MCF 10A (cell line): ENCODE measurements at regions not wholly inside any gene's neighbourhood (a gene's known extent, or its start where the extent isn't known, plus 50 kb on each side); places are given as distances from the start of the nearest gene placed in this dataset.

Source experiments
- BruUV-seq: library from RNA; stranded (reverse); fragments of 400-500 nt; replicated peaks from 2 replicates; lab custom pipeline; 2021; lab: Mats Ljungman, UMichigan
- CTCF ChIA-PET: fragments of 300-600 bp; sonication (Branson Sonifier 250); formaldehyde crosslinking; extraction: SDS; loops from one replicate; lab custom pipeline; 2021; ENCODE audit warnings: antibody characterized with exemption, inconsistent platforms; lab: Yijun Ruan, JAX
- POLR2A ChIA-PET: fragments of 300-600, 350-650 bp; sonication (Branson Sonifier 250); formaldehyde crosslinking; extraction: SDS; loops from one replicate; lab custom pipeline; 2020; ENCODE audit warnings: antibody characterized with exemption, inconsistent platforms; lab: Yijun Ruan, JAX
- DNase-seq: peaks from one replicate; pipeline ENCODE4 v3.0.0-alpha.2; 2018; ENCODE audit not compliant: unreplicated experiment
- H3K27ac Mint-ChIP-seq: one replicate; pipeline ENCODE4 v1.8.0; 2022; ENCODE audit warnings: mild to moderate bottlenecking, low read depth, mixed read lengths; ENCODE audit not compliant: unreplicated experiment
- H3K27me3 Mint-ChIP-seq: one replicate; pipeline ENCODE4 v1.8.0; 2022; ENCODE audit warnings: mixed read lengths; ENCODE audit not compliant: insufficient read depth, unreplicated experiment
- H3K36me3 Mint-ChIP-seq: one replicate; pipeline ENCODE4 v1.8.0; 2022; ENCODE audit warnings: mild to moderate bottlenecking, moderate library complexity, mixed read lengths; ENCODE audit not compliant: insufficient read depth, unreplicated experiment
- H3K4me1 Mint-ChIP-seq: one replicate; pipeline ENCODE4 v1.8.0; 2022; ENCODE audit warnings: mixed read lengths; ENCODE audit not compliant: insufficient read depth, unreplicated experiment
- H3K4me3 Mint-ChIP-seq: one replicate; pipeline ENCODE4 v1.8.0; 2022; ENCODE audit warnings: mild to moderate bottlenecking, moderate library complexity, mixed read lengths; ENCODE audit not compliant: unreplicated experiment
- H3K9me3 Mint-ChIP-seq: one replicate; pipeline ENCODE4 v1.8.0; 2022; ENCODE audit warnings: mixed read lengths; ENCODE audit not compliant: unreplicated experiment
- intact Hi-C: fragments of 100-400 bp; cut with micrococcal nuclease; formaldehyde crosslinking; loops from 2 replicates; pipeline ENCODE4 v1.14.1; 2022
- TF ChIP-seq, protein P1 (sequence below): fragments of 200-600 bp; IDR thresholded peaks from one replicate; pipeline ENCODE4 v1.8.0; 2022; ENCODE audit warnings: antibody characterized with exemption, mild to moderate bottlenecking; ENCODE audit not compliant: unreplicated experiment

DNA sequence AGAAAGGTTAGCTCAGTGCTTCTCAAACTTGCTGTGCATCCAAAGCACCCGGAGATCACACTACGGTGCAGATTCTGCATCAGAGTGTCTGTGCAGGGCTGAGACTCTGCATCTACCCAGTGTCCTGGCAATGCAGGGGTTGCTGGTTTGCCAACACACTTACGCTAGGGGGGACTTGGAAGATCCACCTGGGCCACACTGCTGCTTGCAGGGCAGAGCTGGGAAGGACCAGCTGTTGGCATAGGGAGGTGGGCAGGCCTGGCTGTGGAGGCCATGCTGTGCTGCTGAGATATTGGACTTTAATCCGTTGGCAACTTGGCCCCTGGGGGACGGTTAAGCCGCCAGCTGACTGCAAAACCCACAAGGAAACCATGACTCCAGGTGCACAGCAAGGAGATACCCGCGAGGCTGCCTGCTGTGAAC is 397.6 kb upstream of the HS6ST1 start:
- DNase-seq: no peak
- ChIA-PET POLR2A (interaction anchor here (0.9 kb wide), 1 partner anchor 11 kb away, joined by 3 read pairs; no protein-coding TSS in a partner anchor), CTCF (interaction anchor here (0.8 to 1.3 kb wide), 2 partner anchors 9 to 10 kb away, joined by 3 read pairs; no protein-coding TSS in a partner anchor)
- H3K27me3 Mint-ChIP-seq: no peaks in the 10 kb centered on the region
- H3K36me3 Mint-ChIP-seq: no peaks in the 10 kb centered on the region
- no peak overlapping the region for H3K4me3 Mint-ChIP-seq
- no peak overlapping the region for H3K27ac Mint-ChIP-seq
- BruUV-seq: no TSS peak
- TF ChIP-seq, protein P1, sequence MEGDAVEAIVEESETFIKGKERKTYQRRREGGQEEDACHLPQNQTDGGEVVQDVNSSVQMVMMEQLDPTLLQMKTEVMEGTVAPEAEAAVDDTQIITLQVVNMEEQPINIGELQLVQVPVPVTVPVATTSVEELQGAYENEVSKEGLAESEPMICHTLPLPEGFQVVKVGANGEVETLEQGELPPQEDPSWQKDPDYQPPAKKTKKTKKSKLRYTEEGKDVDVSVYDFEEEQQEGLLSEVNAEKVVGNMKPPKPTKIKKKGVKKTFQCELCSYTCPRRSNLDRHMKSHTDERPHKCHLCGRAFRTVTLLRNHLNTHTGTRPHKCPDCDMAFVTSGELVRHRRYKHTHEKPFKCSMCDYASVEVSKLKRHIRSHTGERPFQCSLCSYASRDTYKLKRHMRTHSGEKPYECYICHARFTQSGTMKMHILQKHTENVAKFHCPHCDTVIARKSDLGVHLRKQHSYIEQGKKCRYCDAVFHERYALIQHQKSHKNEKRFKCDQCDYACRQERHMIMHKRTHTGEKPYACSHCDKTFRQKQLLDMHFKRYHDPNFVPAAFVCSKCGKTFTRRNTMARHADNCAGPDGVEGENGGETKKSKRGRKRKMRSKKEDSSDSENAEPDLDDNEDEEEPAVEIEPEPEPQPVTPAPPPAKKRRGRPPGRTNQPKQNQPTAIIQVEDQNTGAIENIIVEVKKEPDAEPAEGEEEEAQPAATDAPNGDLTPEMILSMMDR: no peak
- no peaks in the 10 kb centered on the region for H3K4me1 Mint-ChIP-seq
- peaks cover 8% of the 10 kb centered on the region for H3K9me3 Mint-ChIP-seq
- intact Hi-C loops: no loop called here

DNA sequence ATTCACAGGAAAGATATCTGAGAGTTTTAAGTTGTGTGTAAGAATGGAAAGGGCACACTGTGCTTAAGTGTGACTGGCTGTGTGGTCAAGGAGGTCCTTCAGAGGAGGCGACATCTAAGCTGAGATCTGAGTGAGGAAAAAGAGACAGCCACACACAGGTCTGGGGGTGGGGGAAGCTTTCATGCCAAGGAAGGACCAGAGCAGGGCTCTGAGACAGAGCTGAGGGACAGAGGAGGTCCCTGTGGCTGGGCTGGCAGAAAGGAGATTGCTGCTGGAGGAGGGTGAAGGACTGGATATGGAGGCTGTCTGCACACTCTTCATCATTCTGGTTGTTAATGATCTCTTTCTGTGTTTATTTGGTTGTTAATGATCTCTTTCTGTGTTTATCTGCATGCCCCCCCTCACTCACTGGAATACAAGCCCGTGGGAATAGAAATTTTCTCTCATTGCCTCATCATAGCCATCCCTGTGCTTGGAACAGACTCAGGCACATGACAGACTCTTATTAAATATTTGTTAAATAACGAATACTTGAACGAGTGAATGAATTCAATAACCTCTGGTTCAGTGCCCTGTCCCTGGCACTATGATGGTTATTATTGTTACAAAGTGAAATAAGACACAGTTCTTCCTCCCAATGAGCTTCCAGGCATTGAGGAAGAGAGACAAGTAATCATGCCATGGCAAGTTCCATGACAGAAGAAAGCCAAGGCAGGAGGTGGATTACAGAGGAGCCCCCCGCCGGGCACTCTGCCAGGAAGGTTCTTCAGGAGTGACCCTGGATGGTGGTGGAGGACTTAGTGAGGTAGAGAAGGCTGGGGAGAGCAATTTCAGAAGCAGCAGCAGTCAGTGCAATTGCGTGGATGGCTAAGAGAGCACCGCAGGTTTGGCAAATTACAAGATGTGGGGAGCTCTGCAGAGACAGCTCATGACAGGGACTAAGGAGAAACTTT is 399.4 kb upstream of the HS6ST1 start:
- no peak for DNase-seq
- TF ChIP-seq, protein P1: no peak
- H3K27ac Mint-ChIP-seq: no peak overlapping the region
- intact Hi-C loops: no loop called here
- POLR2A ChIA-PET: no interaction called here
- no peaks in the 10 kb centered on the region for H3K27me3 Mint-ChIP-seq
- peaks cover 8% of the 10 kb centered on the region for H3K9me3 Mint-ChIP-seq
- no peak overlapping the region for H3K4me3 Mint-ChIP-seq
- BruUV-seq: no TSS peak
- no peaks in the 10 kb centered on the region for H3K4me1 Mint-ChIP-seq
- H3K36me3 Mint-ChIP-seq: no peaks in the 10 kb centered on the region
- CTCF ChIA-PET: interaction anchor here (1.4 to 2.2 kb wide), 2 partner anchors 10 to 37 kb away, joined by 3 to 7 read pairs; no protein-coding TSS in a partner anchor

DNA sequence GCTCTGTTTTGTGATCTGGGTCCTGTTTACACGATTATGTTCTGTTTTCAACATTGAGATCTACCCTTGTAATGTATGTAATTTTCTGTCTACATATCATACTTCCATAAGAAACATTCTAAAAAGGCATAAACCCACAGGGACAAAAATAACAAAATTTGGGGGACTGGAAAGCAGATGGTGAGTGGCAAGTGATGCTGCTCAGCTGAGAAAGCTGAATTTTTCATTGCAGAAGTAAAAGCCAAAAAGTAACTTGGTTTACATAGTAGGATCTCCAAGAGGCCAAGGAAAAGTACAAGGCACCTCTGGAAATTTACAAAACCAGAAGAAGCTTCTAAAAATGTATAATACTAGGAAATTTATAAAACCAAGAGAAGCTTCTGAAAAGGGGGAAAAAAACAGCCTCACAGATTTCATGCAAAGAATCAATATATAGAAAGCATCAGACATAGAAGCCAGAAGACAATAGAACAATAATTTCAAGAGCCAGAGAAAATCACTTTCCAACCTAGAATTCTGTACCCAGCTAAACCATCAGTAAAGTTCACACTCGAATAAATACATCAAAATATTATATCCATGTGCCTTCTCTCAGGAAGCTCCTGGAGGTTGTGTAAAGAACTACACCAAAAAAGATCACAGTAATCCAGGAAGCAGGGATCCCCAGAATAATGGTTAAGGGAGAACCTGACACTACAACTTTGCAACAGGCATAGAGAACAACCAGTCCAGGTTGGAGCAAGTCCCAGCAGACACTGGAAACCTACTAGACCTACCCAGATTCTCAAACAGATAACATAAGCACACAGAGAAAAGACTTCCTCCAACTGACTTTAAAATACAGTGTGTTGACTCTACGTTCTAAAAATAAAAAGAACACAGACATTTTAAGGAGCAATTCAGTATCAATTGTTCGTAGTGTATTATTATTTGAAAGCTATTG is 401.7 kb upstream of the HS6ST1 start:
- CTCF ChIA-PET: interaction anchor here (0.6 to 2.2 kb wide), 4 partner anchors 7 to 242 kb away, joined by 3 to 7 read pairs (median 4); no protein-coding TSS in a partner anchor
- H3K4me1 Mint-ChIP-seq: no peaks in the 10 kb centered on the region
- no peaks in the 10 kb centered on the region for H3K27me3 Mint-ChIP-seq
- no TSS peak for BruUV-seq
- H3K4me3 Mint-ChIP-seq: no peak overlapping the region
- no peak for DNase-seq
- POLR2A ChIA-PET: interaction anchor here (0.9 kb wide), 1 partner anchor 85 kb away, joined by 3 read pairs; no protein-coding TSS in a partner anchor
- H3K9me3 Mint-ChIP-seq: peaks cover 8% of the 10 kb centered on the region
- no peaks in the 10 kb centered on the region for H3K36me3 Mint-ChIP-seq
- TF ChIP-seq, protein P1: no peak
- H3K27ac Mint-ChIP-seq: no peak overlapping the region
- intact Hi-C loops: no loop called here
